HG03280 (cell line): ENCODE measurements at regions not wholly inside any gene's neighbourhood (a gene's known extent, or its start where the extent isn't known, plus 50 kb on each side); places are given as distances from the start of the nearest gene placed in this dataset.
"Not testable (repeated sequence)": the region's sequence is repeated elsewhere in the genome, so short reads cannot be mapped to it uniquely, and the experiment has no call there.

Experiments
- ATAC-seq: cut with Tn5 transposase; IDR thresholded peaks from one replicate; pipeline ENCODE4 v1.9.1; 2021; ENCODE audit warnings: mild to moderate bottlenecking, moderate library complexity; ENCODE audit not compliant: unreplicated experiment

DNA sequence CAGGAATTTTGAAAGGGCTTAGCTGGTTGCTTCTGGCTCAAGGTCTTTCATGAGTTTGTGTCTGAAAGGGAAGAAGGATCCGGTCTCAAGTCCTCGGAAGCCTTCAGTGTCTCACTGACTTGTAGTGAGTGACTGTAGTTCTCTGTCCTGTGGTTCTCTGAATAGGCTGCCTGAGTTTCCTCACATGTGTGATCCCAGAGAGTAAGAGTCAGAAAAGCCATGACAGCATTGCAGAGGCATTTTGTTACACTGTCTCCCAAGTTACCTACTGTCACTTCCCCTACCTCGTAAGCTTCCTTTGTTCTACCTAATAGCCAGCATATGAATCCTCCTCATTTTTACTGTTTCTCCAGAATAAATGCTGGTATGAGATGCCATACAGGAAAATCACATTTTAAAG is 709.1 kb upstream of the CHAC2 start:
- no peak for ATAC-seq

GRCh38 chr2:53053937-53054336 is 713.7 kb upstream of the CHAC2 start:
- no peak for ATAC-seq

DNA sequence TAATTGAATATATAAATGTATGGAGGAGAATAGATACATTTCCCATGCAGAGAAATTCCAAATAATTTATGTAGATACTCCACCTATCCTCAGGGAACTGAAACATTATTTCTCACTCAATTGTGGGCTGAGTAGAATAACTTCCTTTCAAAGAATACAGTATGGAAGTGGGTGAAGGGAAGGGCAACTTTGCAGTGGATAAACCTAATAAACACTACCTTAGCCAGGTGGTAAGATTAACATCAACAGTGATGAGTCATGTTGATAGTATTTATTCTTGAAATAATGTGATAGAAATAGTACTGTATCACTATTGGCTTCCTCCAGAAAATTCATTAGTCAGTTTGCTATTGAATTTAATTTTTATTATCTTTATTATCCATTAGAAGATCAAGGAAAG is 716.4 kb upstream of the CHAC2 start:
- no peak for ATAC-seq

DNA sequence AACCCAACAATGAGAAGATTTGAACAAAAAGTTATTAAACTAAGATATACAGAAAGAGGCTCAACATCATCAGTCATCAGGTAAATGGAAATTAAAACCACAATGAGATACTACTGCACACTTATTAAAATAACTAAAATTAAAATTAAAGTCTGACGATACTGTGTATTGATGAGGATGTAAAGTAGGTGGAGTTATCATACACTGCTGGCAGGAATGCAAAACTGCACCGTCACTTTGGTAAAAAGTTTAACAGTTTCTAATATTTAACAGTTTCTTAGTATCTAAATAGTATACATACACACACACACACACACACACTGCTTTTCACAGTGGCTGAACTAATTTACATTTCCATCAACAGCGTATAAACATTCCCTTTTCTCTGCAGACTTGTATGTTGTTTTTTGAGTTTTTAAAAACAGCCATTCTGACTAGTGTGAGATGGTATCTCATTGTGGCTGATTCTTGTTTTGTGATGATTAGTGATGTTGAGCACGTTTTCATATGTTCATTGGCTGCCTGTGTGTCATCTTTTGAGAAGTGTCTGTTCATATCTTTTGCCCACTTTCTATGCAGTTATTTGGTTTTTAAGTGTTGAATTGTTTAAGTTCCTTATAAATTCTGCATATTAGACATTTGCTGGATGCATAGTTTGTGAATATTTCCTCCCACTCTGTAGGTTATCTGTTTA is 726.9 kb upstream of the CHAC2 start:
- no peak for ATAC-seq

DNA sequence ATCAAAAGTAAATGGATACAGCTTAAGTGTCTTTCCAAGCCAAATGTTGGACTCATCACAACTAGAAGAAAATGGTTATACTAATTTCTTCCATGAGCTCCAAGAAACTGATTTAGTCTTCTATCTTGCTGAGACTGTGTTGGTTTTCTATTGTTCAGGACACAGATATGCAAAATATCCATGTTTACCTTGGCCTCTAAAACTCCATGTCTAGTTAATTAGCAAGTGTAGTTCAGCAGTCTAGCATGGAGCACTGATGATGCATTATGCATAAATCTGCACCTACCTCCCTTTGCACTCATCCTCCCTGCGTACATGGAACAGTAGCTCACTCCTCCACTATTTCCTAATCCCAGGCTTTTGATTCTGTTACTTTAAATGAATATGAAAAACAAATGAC is 731.4 kb upstream of the CHAC2 start:
- no peak for ATAC-seq

GRCh38 chr2:53035153-53035552 is 732.5 kb upstream of the CHAC2 start:
- ATAC-seq = no peak

- ATAC-seq = no peak
Measured at GRCh38 chr2:53033411-53033810, 734.2 kb upstream of the CHAC2 start.

DNA sequence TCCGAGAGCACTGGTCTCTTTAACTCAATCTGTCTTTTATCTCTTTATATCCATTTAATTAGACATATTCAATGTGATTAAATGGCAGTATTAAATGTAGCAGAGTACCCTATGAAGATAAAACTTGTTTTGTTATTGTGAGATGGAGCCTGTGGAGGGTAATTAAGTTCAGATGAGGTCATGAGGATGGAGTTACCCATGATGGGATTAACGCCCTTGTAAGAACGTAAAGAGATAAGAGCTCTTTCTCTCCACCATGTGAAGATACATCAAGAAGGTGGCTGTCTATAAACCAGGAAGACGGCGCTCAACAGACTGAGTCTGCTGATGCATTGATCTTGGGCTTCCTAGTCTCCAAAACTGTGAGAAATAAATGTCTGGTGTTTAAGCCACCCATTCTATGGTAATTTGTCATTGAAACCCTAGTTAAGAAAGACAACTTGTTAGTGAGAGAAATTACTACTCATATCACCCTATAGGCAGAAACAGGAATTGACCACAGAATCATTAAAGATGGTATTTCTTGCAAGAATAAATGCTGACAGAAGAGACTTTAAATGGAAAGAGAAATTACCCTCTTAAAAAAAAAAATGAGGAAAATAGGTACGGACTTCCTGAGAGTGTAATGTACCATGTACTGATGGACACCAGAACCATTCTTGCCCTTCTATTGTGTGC is 738.7 kb upstream of the CHAC2 start:
- ATAC-seq = no peak

DNA sequence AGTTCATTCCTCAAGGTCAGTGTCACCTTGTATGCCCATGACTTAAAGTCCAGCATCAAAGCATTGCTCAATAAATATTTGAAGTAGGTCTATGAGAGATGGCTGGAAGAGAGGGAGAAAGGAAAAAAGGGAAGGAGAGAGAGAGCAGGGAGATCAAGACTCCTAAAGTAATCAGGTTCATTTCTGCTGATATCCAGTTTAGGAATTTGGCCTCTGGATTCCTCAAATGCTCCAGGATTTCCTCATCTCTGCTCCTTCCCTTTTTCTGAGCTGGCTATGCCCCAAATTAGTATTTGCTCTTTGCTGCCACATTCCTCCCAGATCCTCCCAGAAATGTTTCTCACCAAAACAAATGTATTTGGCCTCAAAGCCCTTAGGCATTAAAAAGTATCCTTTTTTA is 739.4 kb upstream of the CHAC2 start:
- ATAC-seq = no peak

DNA sequence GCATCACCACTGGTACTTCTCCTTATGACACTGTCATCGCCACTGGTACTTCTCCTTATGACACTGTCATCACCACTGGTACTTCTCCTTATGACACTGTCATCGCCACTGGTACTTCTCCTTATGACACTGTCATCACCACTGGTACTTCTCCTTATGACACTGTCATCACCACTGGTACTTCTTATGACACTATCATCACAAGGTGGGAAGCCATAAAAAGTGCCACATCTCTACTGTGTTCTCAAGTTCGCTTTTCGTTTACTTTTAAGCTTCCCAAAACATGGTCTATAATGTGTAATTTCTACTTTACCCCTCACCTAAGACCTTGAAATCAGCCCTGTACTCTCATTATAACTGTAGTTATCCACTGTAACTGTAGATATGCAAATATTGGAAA is 745.4 kb upstream of the CHAC2 start:
- ATAC-seq = not testable (repeated sequence)

DNA sequence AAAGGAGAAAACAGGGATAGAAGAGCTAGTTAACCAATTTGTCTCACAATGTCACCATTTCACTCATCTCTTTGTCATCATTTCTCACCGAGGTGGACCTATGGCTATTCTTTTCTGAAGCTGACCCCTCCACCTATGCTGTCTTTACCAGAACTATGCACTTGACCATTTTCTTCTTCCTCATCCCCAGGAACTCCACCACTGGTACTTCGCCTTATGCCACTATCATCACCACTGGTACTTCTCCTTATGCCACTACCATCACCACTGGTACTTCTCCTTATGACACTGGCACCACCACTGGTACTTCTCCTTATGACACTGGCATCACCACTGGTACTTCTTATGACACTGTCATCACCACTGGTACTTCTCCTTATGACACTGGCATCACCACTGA is 745.8 kb upstream of the CHAC2 start:
- ATAC-seq = no peak

DNA sequence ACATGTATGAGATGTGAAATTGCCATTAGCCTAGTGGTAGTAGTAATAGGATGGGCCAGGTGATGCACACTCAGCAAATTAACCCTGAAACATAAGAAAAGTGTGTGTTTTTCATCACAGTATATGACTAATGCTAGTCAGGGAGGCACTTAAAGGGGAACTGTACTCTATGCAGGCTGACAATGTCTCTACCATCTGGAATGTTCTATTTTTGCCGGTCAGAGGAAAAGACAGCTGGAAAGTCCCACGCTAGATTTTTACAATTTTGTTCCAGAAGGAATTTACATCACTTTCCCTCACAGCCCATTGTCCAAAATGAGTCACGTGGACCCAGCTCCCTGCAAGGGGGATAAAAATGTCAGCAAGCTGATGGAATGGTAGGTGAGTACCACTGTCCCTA is 746.3 kb upstream of the CHAC2 start:
- no peak for ATAC-seq

DNA sequence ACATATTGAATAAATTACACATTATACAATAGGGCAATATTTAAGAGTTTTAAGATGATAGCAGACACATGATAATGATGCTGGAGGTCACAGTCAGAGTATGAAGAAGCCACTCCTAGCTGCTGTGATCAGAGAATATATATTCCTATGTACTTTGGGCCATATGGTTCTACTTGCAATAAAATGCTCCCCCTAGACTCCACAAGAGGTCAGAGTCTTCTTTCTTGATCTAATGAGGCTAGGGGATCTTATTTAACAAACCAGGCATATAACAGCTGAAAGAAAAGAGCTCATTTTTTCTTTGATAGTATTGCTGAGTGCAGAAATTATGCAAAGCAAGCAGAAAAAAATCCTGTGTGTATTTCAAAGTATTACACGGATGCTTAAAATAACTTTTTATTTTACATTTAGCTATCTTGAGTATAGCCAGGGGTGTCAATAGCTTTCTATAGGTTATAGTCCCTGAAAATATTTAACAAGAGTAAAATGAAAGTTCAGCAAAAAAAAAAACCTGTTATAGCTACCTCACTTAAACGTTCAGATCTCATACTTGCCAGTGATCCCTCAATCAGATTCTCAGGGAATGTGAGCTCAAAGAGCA is 748.7 kb upstream of the CHAC2 start:
- ATAC-seq = no peak

DNA sequence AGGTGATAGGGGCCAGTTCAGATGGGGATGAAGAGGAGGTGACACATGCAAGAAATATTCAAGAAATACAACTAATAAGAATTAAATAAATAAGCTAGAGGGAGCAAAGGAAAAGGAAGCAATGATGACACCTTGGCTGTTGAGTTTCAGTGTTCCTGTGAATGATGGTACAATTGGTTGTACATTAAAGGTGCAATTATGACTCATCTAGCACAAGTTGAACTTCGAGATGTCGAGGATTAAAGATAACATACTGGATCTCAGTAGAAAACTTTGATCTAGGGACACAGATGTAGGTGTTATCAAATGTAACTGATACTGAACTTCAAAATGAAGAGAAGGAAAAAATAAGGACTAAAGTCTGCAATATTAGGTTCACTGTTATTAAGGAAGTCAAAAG is 760.6 kb upstream of the CHAC2 start:
- ATAC-seq = no peak

- ATAC-seq = no peak
Measured at GRCh38 chr2:53004413-53004812, 763.2 kb upstream of the CHAC2 start.

GRCh38 chr2:52995424-52995823 is 772.2 kb upstream of the CHAC2 start:
- no peak for ATAC-seq

DNA sequence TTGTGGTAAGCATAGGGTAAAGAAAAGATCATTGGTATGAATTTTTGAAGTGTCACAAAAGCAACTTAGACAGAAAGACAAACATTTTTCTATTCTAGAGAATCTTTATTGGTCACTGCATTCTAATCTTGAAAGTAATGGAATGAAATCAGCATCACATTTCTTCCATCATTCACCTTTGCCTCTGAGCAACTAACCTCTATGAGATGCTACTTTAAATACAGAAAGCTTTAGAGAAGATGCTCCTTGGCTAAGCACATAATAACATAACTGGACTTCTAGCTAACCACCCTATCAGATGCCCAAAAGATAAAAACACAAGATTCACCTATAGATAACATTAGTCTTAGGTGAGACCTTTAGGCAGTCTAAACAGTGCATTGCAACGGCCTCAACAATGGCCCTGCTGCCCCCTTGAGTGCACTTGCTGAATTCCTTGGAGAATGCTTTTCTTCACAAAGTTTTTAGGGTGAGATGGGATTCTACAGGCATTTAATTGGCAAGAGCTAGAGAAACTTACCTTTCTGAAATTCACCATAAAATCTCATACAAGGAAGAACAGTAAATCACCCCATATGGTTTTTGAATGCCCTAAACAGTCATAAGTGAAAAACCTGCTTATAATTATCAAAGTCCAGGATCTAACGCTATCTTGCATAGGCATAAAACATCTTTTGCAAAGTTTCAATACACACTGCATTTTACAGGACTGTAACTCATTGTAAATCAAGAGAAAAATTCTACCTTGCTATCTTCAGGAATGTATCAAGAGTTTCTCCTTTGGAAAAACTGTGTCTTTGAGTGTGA is 791.3 kb upstream of the CHAC2 start:
- ATAC-seq = peak; percentile 62

- no peak for ATAC-seq
Measured at GRCh38 chr2:52974127-52974526, 793.5 kb upstream of the CHAC2 start.

GRCh38 chr2:52970642-52971041 is 797.0 kb upstream of the CHAC2 start:
- ATAC-seq = no peak

DNA sequence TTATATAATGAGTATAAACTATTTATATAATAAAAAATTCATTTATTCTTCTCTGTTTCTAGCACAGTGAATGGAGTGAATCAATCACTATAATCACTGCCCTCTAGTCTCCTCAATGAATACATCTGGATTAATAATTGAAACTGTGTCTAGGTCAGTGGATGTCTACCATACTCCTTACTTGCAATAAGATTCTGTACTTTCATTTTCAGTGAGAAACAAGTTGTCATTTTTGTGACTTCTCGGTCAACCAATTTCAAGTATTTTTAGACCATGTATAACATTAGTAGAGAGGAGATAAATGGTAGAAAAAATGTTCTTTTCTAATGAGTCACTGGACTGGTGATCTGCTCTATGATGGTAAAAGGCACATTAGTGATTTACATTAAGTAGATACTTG is 799.6 kb upstream of the CHAC2 start:
- no peak for ATAC-seq

DNA sequence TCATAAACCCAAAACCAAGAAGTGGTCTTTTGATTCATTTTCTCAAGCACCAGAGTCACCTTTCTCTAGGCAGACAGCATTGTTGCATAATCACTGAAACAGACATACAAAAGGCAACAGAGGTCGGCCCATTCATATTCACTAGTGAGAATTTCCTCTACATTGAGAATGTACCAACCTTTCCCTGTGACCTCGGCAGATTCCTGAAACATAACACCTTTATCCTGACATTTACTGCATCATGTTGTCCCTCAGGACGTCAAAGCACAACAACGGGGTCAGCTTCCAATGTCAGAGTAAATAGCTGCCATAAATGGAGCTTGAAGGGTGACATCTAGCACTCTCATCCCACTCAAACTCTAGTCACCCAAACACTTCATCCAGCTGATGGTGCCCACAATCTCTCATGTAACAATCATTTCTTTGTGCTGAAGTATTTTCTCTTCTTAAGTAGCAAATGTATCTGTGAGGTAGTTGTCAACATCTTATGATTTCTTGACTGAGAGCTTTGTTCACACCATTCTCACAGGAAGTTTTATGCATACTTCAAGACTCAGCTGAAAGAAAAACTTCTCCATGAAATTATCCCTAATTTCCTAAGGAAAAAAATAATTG is 802.6 kb upstream of the CHAC2 start:
- ATAC-seq = no peak
